Activated CD8-positive, alpha-beta T cell treated with anti-CD3 and anti-CD28 coated beads for 36 hours (primary cell): ENCODE measurements at regions not wholly inside any gene's neighbourhood (a gene's known extent, or its start where the extent isn't known, plus 50 kb on each side); places are given as distances from the start of the nearest gene placed in this dataset.

Experiments used
- ATAC-seq: fragments of 200-7000 bp; cut with Tn5 transposase; one replicate; pipeline ENCODE4 v1.10.0; 2021; ENCODE audit warnings: mild to moderate bottlenecking, moderate library complexity
- CTCF ChIA-PET: fragments of 350-600 bp; sonication (Branson Sonifier 250); formaldehyde crosslinking; loops from one replicate; lab custom pipeline; 2021; ENCODE audit warnings: antibody characterized with exemption; lab: Charles Lee
- POLR2A ChIA-PET: fragments of 350-600 bp; sonication (Branson Sonifier 250); formaldehyde crosslinking; loops from one replicate; lab custom pipeline; 2021; ENCODE audit warnings: antibody characterized with exemption; lab: Charles Lee
- DNase-seq: peaks from one replicate; pipeline ENCODE4 v3.0.0-alpha.2; 2020
- H3K27ac Mint-ChIP-seq: one replicate; pipeline ENCODE4 v1.8.0; 2021; ENCODE audit warnings: mild to moderate bottlenecking, mixed read lengths
- H3K27me3 Mint-ChIP-seq: one replicate; pipeline ENCODE4 v1.8.0; 2021; ENCODE audit warnings: mixed read lengths
- H3K36me3 Mint-ChIP-seq: one replicate; pipeline ENCODE4 v1.8.0; 2021; ENCODE audit warnings: low read depth, mixed read lengths
- H3K4me1 Mint-ChIP-seq: one replicate; pipeline ENCODE4 v1.8.0; 2021; ENCODE audit warnings: low read depth, mixed read lengths
- H3K4me3 Mint-ChIP-seq: one replicate; pipeline ENCODE4 v1.8.0; 2021; ENCODE audit warnings: mild to moderate bottlenecking, moderate library complexity, mixed read lengths
- H3K9me3 Mint-ChIP-seq: one replicate; pipeline ENCODE4 v1.8.0; 2021; ENCODE audit warnings: mixed read lengths
- CTCF ChIP-seq: fragments of 200-600 bp; IDR thresholded peaks from one replicate; pipeline ENCODE4 v1.8.0; 2022; ENCODE audit warnings: antibody characterized with exemption, mild to moderate bottlenecking
- intact Hi-C: fragments of 100-400 bp; cut with micrococcal nuclease; formaldehyde crosslinking; loops from one replicate; pipeline ENCODE4 v1.10.0; 2022

- ChIA-PET POLR2A (no interaction called here), CTCF (interaction anchor here (1.9 kb wide), 1 partner anchor 25 kb away, joined by 5 read pairs; no protein-coding TSS in a partner anchor)
- ATAC-seq (no peak), DNase-seq (no peak)
- H3K4me3 Mint-ChIP-seq, result no peak overlapping the region
- intact Hi-C loops, result no loop called here
- no peaks in the 10 kb centered on the region for H3K9me3 Mint-ChIP-seq
- no peak overlapping the region for H3K27ac Mint-ChIP-seq
- H3K27me3 Mint-ChIP-seq, result no peaks in the 10 kb centered on the region
- no peaks in the 10 kb centered on the region for H3K4me1 Mint-ChIP-seq
- H3K36me3 Mint-ChIP-seq, result no peaks in the 10 kb centered on the region
- TF ChIP-seq CTCF, result no peak
These were observed 96.0 kb upstream of the GATA6 start for GRCh38 chr18:22073411-22073810.

GRCh38 chr18:22074282-22075070 lies 94.9 kb upstream of the GATA6 start:
- H3K4me3 Mint-ChIP-seq, result no peak overlapping the region
- intact Hi-C loops, result no loop called here
- ATAC-seq (no peak), DNase-seq (no peak)
- ChIA-PET POLR2A (no interaction called here), CTCF (interaction anchor here (1.9 kb wide), 1 partner anchor 24 kb away, joined by 5 read pairs; no protein-coding TSS in a partner anchor)
- no peaks in the 10 kb centered on the region for H3K36me3 Mint-ChIP-seq
- no peaks in the 10 kb centered on the region for H3K9me3 Mint-ChIP-seq
- H3K27me3 Mint-ChIP-seq, result no peaks in the 10 kb centered on the region
- H3K27ac Mint-ChIP-seq, result no peak overlapping the region
- TF ChIP-seq CTCF, result no peak
- H3K4me1 Mint-ChIP-seq, result no peaks in the 10 kb centered on the region

- no peak for TF ChIP-seq CTCF
- intact Hi-C loops, result no loop called here
- no peak overlapping the region for H3K27ac Mint-ChIP-seq
- H3K4me3 Mint-ChIP-seq, result no peak overlapping the region
- ATAC-seq (no peak), DNase-seq (no peak)
- CTCF ChIA-PET, result no interaction called here
- H3K4me1 Mint-ChIP-seq, result no peaks in the 10 kb centered on the region
- POLR2A ChIA-PET, result no interaction called here
- H3K36me3 Mint-ChIP-seq, result no peaks in the 10 kb centered on the region
- H3K9me3 Mint-ChIP-seq, result no peaks in the 10 kb centered on the region
- peaks cover 2% of the 10 kb centered on the region for H3K27me3 Mint-ChIP-seq
These were observed 89.4 kb upstream of the GATA6 start for GRCh38 chr18:22080035-22080434.

- Mint-ChIP-seq H3K27me3 (peaks cover 2% of the 10 kb centered on the region), H3K27ac (no peak overlapping the region), H3K9me3 (no peaks in the 10 kb centered on the region), H3K4me3 (no peak overlapping the region), H3K4me1 (no peaks in the 10 kb centered on the region), H3K36me3 (no peaks in the 10 kb centered on the region)
- ChIA-PET CTCF (no interaction called here), POLR2A (no interaction called here)
- intact Hi-C loops, result no loop called here
- DNase-seq (no peak), ATAC-seq (no peak)
- no peak for TF ChIP-seq CTCF
These were observed 87.0 kb upstream of the GATA6 start for GRCh38 chr18:22082408-22082807.

GRCh38 chr18:22084547-22084946 lies 84.8 kb upstream of the GATA6 start:
- ATAC-seq (no peak), DNase-seq (no peak)
- TF ChIP-seq CTCF, result no peak
- Mint-ChIP-seq H3K9me3 (no peaks in the 10 kb centered on the region), H3K4me1 (no peaks in the 10 kb centered on the region), H3K4me3 (no peak overlapping the region), H3K27me3 (peaks cover 2% of the 10 kb centered on the region), H3K36me3 (no peaks in the 10 kb centered on the region), H3K27ac (no peak overlapping the region)
- intact Hi-C loops, result no loop called here
- POLR2A ChIA-PET, result no interaction called here
- CTCF ChIA-PET, result no interaction called here
